ENCODE measurements at regions not wholly inside any gene's neighbourhood (a gene's known extent, or its start where the extent isn't known, plus 50 kb on each side); places are given as distances from the start of the nearest gene placed in this dataset.

- H3K9me3 ChIP-seq (ENCODE audit: low read depth, low read length, poor library complexity, severe bottlenecking): no peaks in the 10 kb centered on the region
- no peaks in the 10 kb centered on the region for H3K4me1 ChIP-seq (ENCODE audit: insufficient read depth, low read length, poor library complexity, severe bottlenecking)
- DNase-seq (ENCODE audit: low spot score): no peak
- POLR2A ChIA-PET (ENCODE audit: low non-redundant PET): no interaction called here
- H3K36me3 ChIP-seq (ENCODE audit: insufficient read depth, low read length, poor library complexity, severe bottlenecking): no peaks in the 10 kb centered on the region
- H3K27me3 ChIP-seq (replicated peaks; ENCODE audit: insufficient read depth, low read depth, low read length, poor library complexity): no peaks in the 10 kb centered on the region
- BruUV-seq (replicated peaks): no TSS peak
- no peak overlapping the region for H3K27ac ChIP-seq (ENCODE audit: low read depth, low read length, poor library complexity, severe bottlenecking)
- TF ChIP-seq EZH2 (IDR thresholded peaks at IDR 0.05; ENCODE audit: borderline replicate concordance, low read depth, low read length, poor library complexity, severe bottlenecking) (no peak), CTCF (conservative IDR thresholded peaks at IDR 0.05; ENCODE audit: low read depth, low read length) (no peak)
- intact Hi-C loops (cut with micrococcal nuclease; ENCODE audit: unreplicated experiment): no loop called here
- no peak overlapping the region for H3K4me3 ChIP-seq (ENCODE audit: low read depth, low read length, poor library complexity, severe bottlenecking)
- CTCF ChIA-PET: no interaction called here
These were observed 1318.9 kb downstream of the OLFM4 start for GRCh38 chr13:54347531-54347930.

- POLR2A ChIA-PET (ENCODE audit: low non-redundant PET): no interaction called here
- no peaks in the 10 kb centered on the region for H3K9me3 ChIP-seq (ENCODE audit: low read depth, low read length, poor library complexity, severe bottlenecking)
- no peak for TF ChIP-seq EZH2 (IDR thresholded peaks at IDR 0.05; ENCODE audit: borderline replicate concordance, low read depth, low read length, poor library complexity, severe bottlenecking)
- TF ChIP-seq CTCF (conservative IDR thresholded peaks at IDR 0.05; ENCODE audit: low read depth, low read length): no peak
- no peaks in the 10 kb centered on the region for H3K4me1 ChIP-seq (ENCODE audit: insufficient read depth, low read length, poor library complexity, severe bottlenecking)
- no TSS peak for BruUV-seq (replicated peaks)
- no peaks in the 10 kb centered on the region for H3K27me3 ChIP-seq (replicated peaks; ENCODE audit: insufficient read depth, low read depth, low read length, poor library complexity)
- no peaks in the 10 kb centered on the region for H3K36me3 ChIP-seq (ENCODE audit: insufficient read depth, low read length, poor library complexity, severe bottlenecking)
- H3K4me3 ChIP-seq (ENCODE audit: low read depth, low read length, poor library complexity, severe bottlenecking): no peak overlapping the region
- CTCF ChIA-PET: no interaction called here
- intact Hi-C loops (cut with micrococcal nuclease; ENCODE audit: unreplicated experiment): no loop called here
- no peak overlapping the region for H3K27ac ChIP-seq (ENCODE audit: low read depth, low read length, poor library complexity, severe bottlenecking)
- no peak for DNase-seq (ENCODE audit: low spot score)
These were observed 1327.6 kb downstream of the OLFM4 start for GRCh38 chr13:54356209-54356608.

GRCh38 chr13:54356849-54357248, 1328.2 kb downstream of the OLFM4 start:
- no peak for DNase-seq (ENCODE audit: low spot score)
- Histone ChIP-seq H3K27ac (ENCODE audit: low read depth, low read length, poor library complexity, severe bottlenecking) (no peak overlapping the region), H3K36me3 (ENCODE audit: insufficient read depth, low read length, poor library complexity, severe bottlenecking) (no peaks in the 10 kb centered on the region), H3K4me1 (ENCODE audit: insufficient read depth, low read length, poor library complexity, severe bottlenecking) (no peaks in the 10 kb centered on the region), H3K27me3 (replicated peaks; ENCODE audit: insufficient read depth, low read depth, low read length, poor library complexity) (no peaks in the 10 kb centered on the region), H3K4me3 (ENCODE audit: low read depth, low read length, poor library complexity, severe bottlenecking) (no peak overlapping the region), H3K9me3 (ENCODE audit: low read depth, low read length, poor library complexity, severe bottlenecking) (no peaks in the 10 kb centered on the region)
- ChIA-PET CTCF (no interaction called here), POLR2A (ENCODE audit: low non-redundant PET) (no interaction called here)
- BruUV-seq (replicated peaks): no TSS peak
- intact Hi-C loops (cut with micrococcal nuclease; ENCODE audit: unreplicated experiment): no loop called here
- TF ChIP-seq CTCF (conservative IDR thresholded peaks at IDR 0.05; ENCODE audit: low read depth, low read length) (no peak), EZH2 (IDR thresholded peaks at IDR 0.05; ENCODE audit: borderline replicate concordance, low read depth, low read length, poor library complexity, severe bottlenecking) (no peak)
